GM23338 (cell line): ENCODE measurements at regions not wholly inside any gene's neighbourhood (a gene's known extent, or its start where the extent isn't known, plus 50 kb on each side); places are given as distances from the start of the nearest gene placed in this dataset.

ENCODE experiments used
- CTCF ChIP-seq, 2 experiments: fragments of 200-600 bp in 1 of 2; sonication (generic) in 1 of 2; conservative IDR thresholded peaks; 2 replicates each; pipeline versions ENCODE4 v1.5.1 to v1.6.1; 2016 to 2017; ENCODE audit warnings: antibody characterized with exemption in 2 of 2, low read depth in 2 of 2, mild to moderate bottlenecking in 2 of 2, moderate library complexity in 1 of 2
- EZH2 ChIP-seq: fragments of 200-600 bp; sonication (generic); IDR thresholded peaks from one replicate; pipeline ENCODE4 v1.8.0; 2017; ENCODE audit warnings: antibody characterized with exemption, mild to moderate bottlenecking, low read depth; ENCODE audit not compliant: unreplicated experiment
- REST ChIP-seq: IDR thresholded peaks from one replicate; pipeline ENCODE4 v1.6.1; 2018; ENCODE audit warnings: antibody characterized with exemption; ENCODE audit not compliant: unreplicated experiment

GRCh38 chr13:34201050-34201913, 383.3 kb downstream of the RFC3 start:
- no peak for TF ChIP-seq EZH2
- TF ChIP-seq CTCF (conservative IDR thresholded peaks at IDR 0.05; ENCODE audit: low read depth in 2 of 2) = no peak
- TF ChIP-seq REST = no peak
